DMS 273 treated with DMSO at 0.1 percent for 48 hours (cell line): ENCODE measurements at regions not wholly inside any gene's neighbourhood (a gene's known extent, or its start where the extent isn't known, plus 50 kb on each side); places are given as distances from the start of the nearest gene placed in this dataset.

Experiments
- DNase-seq: peaks from one replicate; lab custom pipeline; 2025; lab: John Stamatoyannopoulos, UW

- DNase-seq, result no peak
These were observed 134.7 kb upstream of the SPDL1 start for GRCh38 chr5:169448826-169449225.

- DNase-seq, result no peak
These were observed 138.4 kb upstream of the SPDL1 start for GRCh38 chr5:169445191-169445590.

- DNase-seq, result no peak
These were observed 140.4 kb upstream of the SPDL1 start for GRCh38 chr5:169442913-169443784.

- DNase-seq, result no peak
These were observed 141.1 kb upstream of the SPDL1 start for GRCh38 chr5:169442403-169442874.

GRCh38 chr5:169440107-169440705 lies 139.3 kb upstream of the SLIT3 start:
- no peak for DNase-seq

GRCh38 chr5:169439362-169439761 lies 138.4 kb upstream of the SLIT3 start:
- DNase-seq, result no peak

GRCh38 chr5:169435506-169436229 lies 134.7 kb upstream of the SLIT3 start:
- no peak for DNase-seq

- DNase-seq, result no peak
These were observed 132.3 kb upstream of the SLIT3 start for GRCh38 chr5:169433221-169433651.

GRCh38 chr5:169431386-169431785 lies 130.4 kb upstream of the SLIT3 start:
- DNase-seq, result no peak

GRCh38 chr5:169430671-169431070 lies 129.7 kb upstream of the SLIT3 start:
- DNase-seq, result no peak

GRCh38 chr5:169429044-169429443 lies 128.1 kb upstream of the SLIT3 start:
- DNase-seq, result no peak

GRCh38 chr5:169426784-169427183 lies 125.8 kb upstream of the SLIT3 start:
- no peak for DNase-seq

- DNase-seq, result no peak
These were observed 123.9 kb upstream of the SLIT3 start for GRCh38 chr5:169424670-169425378.

GRCh38 chr5:169424279-169424655 lies 123.3 kb upstream of the SLIT3 start:
- no peak for DNase-seq

- no peak for DNase-seq
These were observed 122.8 kb upstream of the SLIT3 start for GRCh38 chr5:169423580-169424278.

GRCh38 chr5:169422087-169422486 lies 121.1 kb upstream of the SLIT3 start:
- no peak for DNase-seq

GRCh38 chr5:169421677-169422076 lies 120.7 kb upstream of the SLIT3 start:
- no peak for DNase-seq

- DNase-seq, result peak; percentile 72
These were observed 116.7 kb upstream of the SLIT3 start for GRCh38 chr5:169417676-169418075.

GRCh38 chr5:169416583-169417196 lies 115.8 kb upstream of the SLIT3 start:
- peak; percentile 50 for DNase-seq

GRCh38 chr5:169415948-169416347 lies 115.0 kb upstream of the SLIT3 start:
- no peak for DNase-seq

GRCh38 chr5:169415371-169415770 lies 114.4 kb upstream of the SLIT3 start:
- DNase-seq, result no peak
